Endometrium (tissue), 2 donors: ENCODE measurements at regions not wholly inside any gene's neighbourhood (a gene's known extent, or its start where the extent isn't known, plus 50 kb on each side); places are given as distances from the start of the nearest gene placed in this dataset.

Experiments used
- FAIRE-seq: peaks from 2 replicates; lab custom pipeline; 2012; peaks lifted over from hg19 to GRCh38; lab: Jason Lieb, UNC
- donor health status: control.
- donor health status: control.

GRCh38 chr3:31389939-31390338 lies 142.8 kb upstream of the STT3B start:
- no peak for FAIRE-seq

GRCh38 chr3:31390466-31390865 lies 142.3 kb upstream of the STT3B start:
- no peak for FAIRE-seq

GRCh38 chr3:31391150-31391549 lies 141.6 kb upstream of the STT3B start:
- FAIRE-seq, result no peak

GRCh38 chr3:31392568-31392967 lies 140.2 kb upstream of the STT3B start:
- no peak for FAIRE-seq

- FAIRE-seq, result no peak
Measured at GRCh38 chr3:31399271-31399670, 133.5 kb upstream of the STT3B start.

- FAIRE-seq, result no peak
Measured at GRCh38 chr3:31402117-31402516, 130.6 kb upstream of the STT3B start.

- no peak for FAIRE-seq
Measured at GRCh38 chr3:31403197-31403596, 129.5 kb upstream of the STT3B start.

GRCh38 chr3:31404871-31405270 lies 127.9 kb upstream of the STT3B start:
- no peak for FAIRE-seq

GRCh38 chr3:31405515-31405914 lies 127.2 kb upstream of the STT3B start:
- no peak for FAIRE-seq

GRCh38 chr3:31406896-31407295 lies 125.8 kb upstream of the STT3B start:
- FAIRE-seq, result no peak

- no peak for FAIRE-seq
Measured at GRCh38 chr3:31407665-31408064, 125.1 kb upstream of the STT3B start.

GRCh38 chr3:31408720-31409119 lies 124.0 kb upstream of the STT3B start:
- no peak for FAIRE-seq

GRCh38 chr3:31409389-31409788 lies 123.3 kb upstream of the STT3B start:
- no peak for FAIRE-seq

- FAIRE-seq, result no peak
Measured at GRCh38 chr3:31409866-31410265, 122.9 kb upstream of the STT3B start.

- no peak for FAIRE-seq
Measured at GRCh38 chr3:31410411-31410810, 122.3 kb upstream of the STT3B start.

- FAIRE-seq, result no peak
Measured at GRCh38 chr3:31412832-31413231, 119.9 kb upstream of the STT3B start.

- FAIRE-seq, result no peak
Measured at GRCh38 chr3:31413515-31413914, 119.2 kb upstream of the STT3B start.

- FAIRE-seq, result no peak
Measured at GRCh38 chr3:31416980-31417379, 115.7 kb upstream of the STT3B start.

GRCh38 chr3:31417486-31417885 lies 115.2 kb upstream of the STT3B start:
- FAIRE-seq, result no peak

GRCh38 chr3:31420311-31420710 lies 112.4 kb upstream of the STT3B start:
- no peak for FAIRE-seq

GRCh38 chr3:31421314-31422048 lies 111.2 kb upstream of the STT3B start:
- no peak for FAIRE-seq

- FAIRE-seq, result no peak
Measured at GRCh38 chr3:31422237-31422636, 110.5 kb upstream of the STT3B start.

GRCh38 chr3:31423482-31423881 lies 109.2 kb upstream of the STT3B start:
- peak; percentile 76 for FAIRE-seq

GRCh38 chr3:31425401-31425800 lies 107.3 kb upstream of the STT3B start:
- FAIRE-seq, result no peak

GRCh38 chr3:31427623-31428022 lies 105.1 kb upstream of the STT3B start:
- FAIRE-seq, result no peak
